Thoracic aorta (tissue), 2 donors: ENCODE measurements at regions not wholly inside any gene's neighbourhood (a gene's known extent, or its start where the extent isn't known, plus 50 kb on each side); places are given as distances from the start of the nearest gene placed in this dataset.
"Not testable (repeated sequence)": the region's sequence is repeated elsewhere in the genome, so short reads cannot be mapped to it uniquely, and the experiment has no call there.

ENCODE experiments used
- ATAC-seq: fragments of 150-250 bp; one replicate; pipeline ENCODE4 v1.8.0; 2017; ENCODE audit warnings: low read depth; ENCODE audit not compliant: insufficient number of reproducible peaks, low FRiP score
- DNase-seq: peaks from one replicate; pipeline ENCODE4 v3.0.0-alpha.2; 2020; ENCODE audit warnings: low spot score
- H3K27ac ChIP-seq, 2 donors: fragments of 200-600 bp; sonication (generic); 1 replicate in 1 of 2; 2 replicates in 1 of 2; pipeline ENCODE4 v1.5.1; 2016; ENCODE audit warnings: mild to moderate bottlenecking in 2 of 2, moderate library complexity in 2 of 2
- H3K27me3 ChIP-seq: fragments of 200-600 bp; sonication (generic); replicated peaks from 2 replicates; pipeline ENCODE4 v1.6.0; 2016; ENCODE audit warnings: mild to moderate bottlenecking; ENCODE audit not compliant: insufficient read depth
- H3K36me3 ChIP-seq: fragments of 200-600 bp; sonication (generic); one replicate; pipeline ENCODE4 v1.5.1; 2016
- H3K4me1 ChIP-seq, 2 donors: fragments of 200-600 bp; sonication (generic); 1 replicate in 1 of 2; 2 replicates in 1 of 2; pipeline versions ENCODE4 v1.5.1 to v1.6.0; 2016; ENCODE audit warnings: low read depth in 2 of 2, mild to moderate bottlenecking in 1 of 2; ENCODE audit not compliant: control insufficient read depth in 1 of 2
- H3K4me3 ChIP-seq: fragments of 200-600 bp; sonication (generic); 2 replicates; pipeline ENCODE4 v1.5.1; 2016; ENCODE audit warnings: mild to moderate bottlenecking
- H3K9me3 ChIP-seq: fragments of 200-600 bp; sonication (generic); 2 replicates; pipeline ENCODE4 v1.5.1; 2016
- CTCF ChIP-seq: fragments of 200-600 bp; sonication (generic); IDR thresholded peaks from one replicate; pipeline ENCODE4 v1.5.1; 2019; ENCODE audit warnings: antibody characterized with exemption

GRCh38 chr10:32179836-32180235, 123.6 kb upstream of the KIF5B start:
- ATAC-seq (no peak), DNase-seq (no peak)
- no peaks in the 10 kb centered on the region for H3K9me3 ChIP-seq
- peaks cover 0 to 14% of the 10 kb centered on the region in 2 donors for H3K4me1 ChIP-seq
- no peaks in the 10 kb centered on the region for H3K36me3 ChIP-seq
- no peaks in the 10 kb centered on the region for H3K27me3 ChIP-seq
- peak overlapping the region; percentile 40 to 49 for H3K27ac ChIP-seq
- no peak overlapping the region for H3K4me3 ChIP-seq
- TF ChIP-seq CTCF = no peak

- not testable (repeated sequence) for H3K36me3 ChIP-seq, DNase-seq, H3K27ac ChIP-seq, H3K4me3 ChIP-seq, H3K9me3 ChIP-seq, ATAC-seq, H3K27me3 ChIP-seq
- H3K4me1 ChIP-seq = peaks cover 0 to 14% of the 10 kb centered on the region in 2 donors
Observed at GRCh38 chr10:32177594-32177993, 121.4 kb upstream of the KIF5B start.

- H3K27ac ChIP-seq = no peak overlapping the region
- H3K4me1 ChIP-seq = peaks cover 0 to 14% of the 10 kb centered on the region in 2 donors
- ATAC-seq (no peak), DNase-seq (no peak)
- no peaks in the 10 kb centered on the region for H3K9me3 ChIP-seq
- H3K27me3 ChIP-seq = no peaks in the 10 kb centered on the region
- no peaks in the 10 kb centered on the region for H3K36me3 ChIP-seq
- no peak for TF ChIP-seq CTCF
- no peak overlapping the region for H3K4me3 ChIP-seq
Observed at GRCh38 chr10:32175629-32176028, 119.4 kb upstream of the KIF5B start.

GRCh38 chr10:32174349-32174893, 118.2 kb upstream of the KIF5B start:
- no peak for ATAC-seq
- H3K27ac ChIP-seq = no peak overlapping the region
- peaks cover 0 to 9% of the 10 kb centered on the region in 2 donors for H3K4me1 ChIP-seq
- H3K36me3 ChIP-seq = no peaks in the 10 kb centered on the region
- H3K9me3 ChIP-seq = no peaks in the 10 kb centered on the region
- no peak for TF ChIP-seq CTCF
- H3K4me3 ChIP-seq = no peak overlapping the region
- H3K27me3 ChIP-seq = no peaks in the 10 kb centered on the region
- no peak for DNase-seq

GRCh38 chr10:32171204-32171603, 115.0 kb upstream of the KIF5B start:
- H3K4me3 ChIP-seq = no peak overlapping the region
- ATAC-seq = no peak
- no peak for DNase-seq
- H3K36me3 ChIP-seq = no peaks in the 10 kb centered on the region
- no peaks in the 10 kb centered on the region for H3K27me3 ChIP-seq
- peaks cover 0 to 6% of the 10 kb centered on the region in 2 donors for H3K4me1 ChIP-seq
- no peaks in the 10 kb centered on the region for H3K9me3 ChIP-seq
- no peak overlapping the region for H3K27ac ChIP-seq
- TF ChIP-seq CTCF = no peak

GRCh38 chr10:32169556-32169955, 113.3 kb upstream of the KIF5B start:
- Histone ChIP-seq H3K36me3 (no peaks in the 10 kb centered on the region), H3K4me3 (no peak overlapping the region), H3K27ac (no peak overlapping the region), H3K4me1 (peaks cover 0 to 6% of the 10 kb centered on the region in 2 donors), H3K27me3 (no peaks in the 10 kb centered on the region), H3K9me3 (no peaks in the 10 kb centered on the region)
- no peak for ATAC-seq
- DNase-seq = no peak
- TF ChIP-seq CTCF = no peak
